GF-D8 (cell line): ENCODE measurements at regions not wholly inside any gene's neighbourhood (a gene's known extent, or its start where the extent isn't known, plus 50 kb on each side); places are given as distances from the start of the nearest gene placed in this dataset.
"Not testable (repeated sequence)": the region's sequence is repeated elsewhere in the genome, so short reads cannot be mapped to it uniquely, and the experiment has no call there.

Experiments
- DNase-seq: peaks from one replicate; lab custom pipeline; 2025; lab: John Stamatoyannopoulos, UW

DNA sequence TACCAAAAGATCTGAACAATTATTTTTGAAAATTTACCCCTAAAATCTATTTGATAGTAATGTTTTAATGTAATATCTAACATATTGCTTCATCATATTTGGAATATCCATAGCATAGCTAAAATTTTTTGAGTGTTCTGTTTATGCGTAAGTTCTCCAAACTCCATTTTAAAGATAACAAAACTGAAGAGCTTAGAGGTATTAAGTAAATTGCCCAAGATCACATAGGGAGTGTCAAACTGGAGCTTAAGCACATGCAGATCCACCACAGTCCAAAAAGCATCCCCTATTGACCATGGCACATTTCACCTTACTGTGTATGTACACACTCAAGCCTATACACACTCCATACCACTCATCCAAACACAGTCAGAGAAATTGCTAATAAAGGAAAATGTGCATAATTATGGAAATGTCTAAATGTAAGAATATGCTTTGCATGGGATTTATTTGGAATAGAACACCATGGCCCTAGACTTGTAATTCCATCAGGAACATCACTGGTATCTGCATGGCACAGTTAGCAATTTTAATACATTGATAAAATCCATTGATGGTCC lies 85.2 kb upstream of the TGFBR2 start:
- DNase-seq, result no peak

DNA sequence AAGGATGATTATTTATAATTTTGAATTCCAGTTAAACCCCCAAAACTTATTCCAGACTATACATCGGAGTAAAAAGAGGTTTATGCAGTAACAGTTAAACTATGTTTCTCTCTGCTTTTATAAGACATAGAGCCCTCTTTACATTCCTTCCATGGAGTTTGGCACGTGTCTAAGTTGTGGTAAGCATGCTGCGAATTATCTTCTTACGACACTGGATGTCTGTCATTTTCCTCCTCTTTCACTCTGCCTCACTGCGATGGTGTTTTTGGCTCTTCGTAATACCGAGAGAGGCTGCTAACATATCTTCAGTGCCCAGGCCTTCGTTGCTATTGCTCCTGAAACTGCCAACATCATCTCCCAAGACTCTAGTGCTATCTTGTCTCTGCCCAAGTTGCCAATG lies 83.9 kb upstream of the TGFBR2 start:
- DNase-seq, result no peak

- no peak for DNase-seq
Measured at GRCh38 chr3:30523366-30523765, 83.0 kb upstream of the TGFBR2 start.

- DNase-seq, result peak; percentile 10
Measured at GRCh38 chr3:30524357-30525040, 81.9 kb upstream of the TGFBR2 start.

- no peak for DNase-seq
Measured at GRCh38 chr3:30526031-30526430, 80.4 kb upstream of the TGFBR2 start.

DNA sequence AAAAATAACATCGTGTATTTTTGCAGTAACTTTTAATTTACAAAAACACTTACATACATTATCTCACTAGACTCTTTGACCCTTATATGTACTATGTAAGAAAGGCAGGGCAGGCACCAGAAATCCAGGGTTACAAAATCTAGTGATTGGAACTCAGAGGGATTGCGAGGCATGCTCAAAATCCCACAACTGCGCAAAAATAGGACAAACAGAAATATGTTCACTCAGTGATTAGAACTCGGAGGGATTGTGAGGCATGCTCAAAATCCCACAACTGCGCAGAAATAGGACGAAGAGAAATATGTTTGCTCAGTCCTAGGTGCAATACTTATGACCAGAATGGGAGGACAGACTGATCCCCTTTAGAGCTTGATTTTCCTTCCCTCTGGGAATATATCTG lies 79.2 kb upstream of the TGFBR2 start:
- no peak for DNase-seq

DNA sequence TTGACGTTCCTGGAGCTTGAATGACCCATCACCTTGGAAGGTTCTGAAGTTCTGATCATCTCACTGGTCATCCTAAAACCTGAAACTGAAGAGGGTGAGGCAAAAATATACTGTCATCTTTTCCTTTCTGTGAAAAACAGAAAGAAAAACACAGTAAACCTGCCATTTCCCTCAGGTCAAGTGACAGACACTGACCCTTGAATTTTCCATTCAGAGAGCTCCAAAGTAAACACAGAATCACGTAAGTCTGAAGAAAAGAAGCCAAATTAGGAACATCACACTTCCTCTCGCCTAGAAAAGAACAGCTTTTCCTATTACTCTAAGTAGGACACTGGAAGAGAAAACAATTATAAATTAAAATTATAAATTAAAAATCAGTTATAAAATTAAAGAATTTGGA lies 78.7 kb upstream of the TGFBR2 start:
- DNase-seq, result no peak

- DNase-seq, result no peak
Measured at GRCh38 chr3:30530084-30530483, 76.3 kb upstream of the TGFBR2 start.

- no peak for DNase-seq
Measured at GRCh38 chr3:30531017-30531570, 75.3 kb upstream of the TGFBR2 start.

GRCh38 chr3:30535525-30535924 lies 70.9 kb upstream of the TGFBR2 start:
- DNase-seq, result no peak

DNA sequence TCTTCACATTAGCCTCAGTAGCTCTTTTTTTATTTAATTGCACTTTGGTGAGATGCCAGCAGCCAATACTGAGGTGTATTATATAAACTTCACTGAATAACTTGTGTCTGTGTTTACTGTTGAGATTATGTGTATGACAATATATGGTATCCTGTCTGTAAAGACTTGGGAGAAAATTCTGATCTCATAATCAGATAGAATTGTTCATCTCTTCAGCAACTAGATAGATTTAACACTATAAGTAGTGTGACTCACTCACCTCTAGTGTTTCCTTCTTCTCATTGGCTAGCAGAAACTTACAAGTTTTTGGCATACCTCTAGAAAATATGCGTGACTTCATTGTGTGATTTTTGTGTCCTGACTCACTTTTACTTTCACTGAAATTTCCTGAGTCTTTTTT lies 67.6 kb upstream of the TGFBR2 start:
- DNase-seq, result no peak

GRCh38 chr3:30539206-30539605 lies 67.2 kb upstream of the TGFBR2 start:
- no peak for DNase-seq

DNA sequence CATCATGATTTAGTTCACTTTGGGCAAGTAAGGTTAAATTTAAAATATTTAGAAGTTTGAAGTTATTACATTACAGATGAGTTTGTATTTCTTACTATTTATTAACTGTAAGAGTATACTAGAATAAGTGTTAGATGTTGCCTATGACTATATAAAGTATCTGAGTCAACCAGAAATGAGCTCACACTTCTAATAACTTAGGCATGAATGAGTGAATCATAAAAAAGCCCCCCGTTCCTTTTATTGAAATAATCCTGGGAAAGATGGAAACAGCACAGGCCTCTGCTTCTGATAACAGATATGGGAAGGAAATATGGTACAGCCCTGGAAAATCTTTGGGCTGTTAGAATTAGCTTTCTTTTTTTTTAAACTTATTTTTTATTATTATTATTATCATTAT lies 66.6 kb upstream of the TGFBR2 start:
- no peak for DNase-seq

DNA sequence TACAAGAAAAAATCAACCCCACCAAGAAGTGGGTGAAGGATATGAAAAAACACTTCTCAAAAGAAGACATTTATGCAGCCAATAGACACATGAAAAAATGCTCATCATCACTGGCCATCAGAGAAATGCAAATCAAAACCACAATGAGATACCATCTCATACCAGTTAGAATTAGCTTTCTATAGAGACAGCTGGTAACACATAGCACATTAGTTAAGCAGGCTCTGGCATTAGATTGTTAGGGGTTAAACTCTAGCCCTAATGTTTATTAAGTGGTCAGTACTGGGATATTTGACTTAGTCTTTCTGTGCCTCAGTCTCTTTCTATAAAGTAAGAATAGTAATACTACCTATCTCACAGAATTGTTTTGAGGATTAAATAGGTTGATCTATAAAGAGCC lies 65.2 kb upstream of the TGFBR2 start:
- not testable (repeated sequence) for DNase-seq

DNA sequence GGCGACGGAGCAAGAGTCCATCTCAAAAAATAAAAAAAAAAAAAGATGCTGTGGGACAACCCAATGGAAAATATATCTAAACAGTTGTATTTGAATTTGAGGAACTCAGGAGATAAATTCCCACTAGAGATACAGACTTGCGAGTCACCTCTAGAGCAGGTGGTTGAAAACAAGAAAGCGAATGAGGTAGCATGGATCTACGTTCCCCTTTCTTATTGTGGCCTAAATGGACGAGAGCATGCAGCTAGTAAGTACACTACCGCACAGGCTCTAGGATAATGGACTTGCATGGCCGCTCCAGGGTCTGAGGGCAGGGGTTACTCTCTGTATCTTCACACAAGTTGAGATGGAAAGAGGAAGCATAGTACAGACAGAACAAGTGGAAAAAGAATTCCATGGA lies 63.5 kb upstream of the TGFBR2 start:
- no peak for DNase-seq

- DNase-seq, result no peak
Measured at GRCh38 chr3:30544812-30545211, 61.6 kb upstream of the TGFBR2 start.

DNA sequence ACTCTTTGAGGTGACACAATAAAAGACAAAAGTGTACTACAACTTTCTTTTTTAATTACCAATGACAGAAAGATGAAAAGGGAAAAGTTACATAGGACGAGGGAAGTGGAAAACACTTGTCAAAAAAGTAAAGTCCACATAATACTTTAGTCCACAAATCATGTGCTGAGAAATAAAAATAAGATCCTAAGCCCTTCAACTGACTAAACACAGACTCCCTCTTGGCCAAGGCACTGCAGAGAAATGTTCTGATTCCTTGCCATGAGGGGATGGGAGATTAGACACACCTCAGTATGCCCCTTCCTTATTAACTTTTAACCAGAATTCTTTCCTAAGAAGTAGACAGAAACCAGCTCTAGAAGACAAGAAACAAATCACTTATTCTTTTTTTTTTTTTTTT lies 59.5 kb upstream of the TGFBR2 start:
- DNase-seq, result no peak

DNA sequence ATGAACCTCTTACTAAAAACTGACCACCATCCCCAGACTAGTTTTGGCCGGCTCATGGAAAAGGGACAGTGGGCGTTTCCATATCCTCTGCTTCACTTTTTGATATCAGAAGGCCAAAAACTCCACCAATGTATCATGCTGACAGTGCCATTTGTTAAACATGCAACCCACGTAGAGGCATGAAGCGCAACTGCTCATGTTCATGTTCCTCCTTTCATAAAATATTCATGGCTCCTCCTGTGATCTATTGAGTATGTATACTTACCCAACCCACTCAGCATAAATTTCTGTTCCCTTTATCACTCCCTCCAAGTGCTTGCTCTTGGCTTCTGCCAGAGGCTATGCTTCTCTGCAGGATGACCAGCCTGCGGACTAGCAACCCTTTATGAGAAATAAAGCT lies 58.7 kb upstream of the TGFBR2 start:
- DNase-seq, result no peak

DNA sequence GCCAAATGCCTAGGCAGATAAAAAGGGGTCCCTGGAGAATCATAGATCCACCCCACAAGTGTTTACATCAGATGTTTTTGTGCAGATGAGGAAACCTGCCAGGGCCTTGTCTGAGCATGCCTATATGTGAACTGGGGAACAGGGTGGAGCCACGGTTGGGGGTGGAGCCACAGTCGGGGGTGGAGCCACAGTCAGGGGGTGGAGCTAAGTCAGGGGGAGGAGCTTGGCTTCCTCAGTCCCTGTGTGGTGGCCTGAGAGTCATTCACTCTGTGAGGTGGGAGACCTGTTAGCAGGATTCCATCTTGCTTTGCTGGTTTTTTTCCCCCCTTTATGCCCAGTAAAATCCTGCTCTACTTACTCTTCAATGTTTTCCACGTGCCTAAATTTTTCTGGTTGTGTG lies 57.8 kb upstream of the TGFBR2 start:
- DNase-seq, result no peak

- no peak for DNase-seq
Measured at GRCh38 chr3:30549600-30549999, 56.8 kb upstream of the TGFBR2 start.

DNA sequence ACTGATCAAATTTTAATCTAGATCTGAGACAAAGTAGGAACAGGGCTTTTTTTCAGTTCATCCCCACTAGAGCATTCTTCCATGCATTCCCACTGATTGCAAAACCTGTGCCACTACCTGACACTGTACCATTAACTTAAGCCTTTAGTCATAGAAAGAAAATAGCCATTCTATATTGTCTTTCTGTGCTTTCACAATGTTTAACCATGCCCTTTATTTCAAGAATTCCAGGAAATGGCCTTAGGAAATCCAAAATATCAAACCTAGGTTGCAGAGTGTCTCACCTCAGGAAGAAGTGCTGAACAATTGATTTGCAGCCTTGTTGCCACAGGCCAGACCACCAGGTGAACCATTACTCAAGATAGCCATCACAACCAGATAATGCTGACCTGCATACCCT lies 56.2 kb upstream of the TGFBR2 start:
- DNase-seq, result no peak

DNA sequence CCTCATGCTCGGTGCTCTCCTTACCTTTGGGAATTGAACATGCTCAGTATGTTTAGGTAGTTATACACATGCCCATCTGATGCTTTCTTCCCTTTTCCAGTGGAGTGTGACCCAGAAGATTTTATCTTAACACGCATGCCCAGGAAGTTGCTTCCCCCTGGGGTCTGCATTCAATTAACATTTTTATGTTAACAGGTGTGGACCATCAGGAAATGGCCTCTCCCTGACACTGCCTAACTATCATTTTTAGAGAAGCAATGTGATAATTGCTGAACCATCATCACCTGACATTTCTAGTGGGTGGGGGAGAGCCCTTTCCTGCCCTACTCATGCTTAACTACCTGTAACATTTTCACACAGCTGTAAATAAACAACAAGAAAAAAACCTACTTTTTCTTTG lies 55.1 kb upstream of the TGFBR2 start:
- no peak for DNase-seq

- DNase-seq, result no peak
Measured at GRCh38 chr3:30551927-30552326, 54.5 kb upstream of the TGFBR2 start.
